ENCODE measurements at regions not wholly inside any gene's neighbourhood (a gene's known extent, or its start where the extent isn't known, plus 50 kb on each side); places are given as distances from the start of the nearest gene placed in this dataset.
"Not testable (repeated sequence)": the region's sequence is repeated elsewhere in the genome, so short reads cannot be mapped to it uniquely, and the experiment has no call there.

- no peak for TF ChIP-seq CTCF (IDR thresholded peaks at IDR 0.05)
- Mint-ChIP-seq H3K9me3 (ENCODE audit: low read depth) (peaks cover 29% of the 10 kb centered on the region), H3K4me3 (ENCODE audit: unreplicated experiment) (no peak overlapping the region), H3K27ac (ENCODE audit: unreplicated experiment) (no peak overlapping the region), H3K36me3 (ENCODE audit: low read depth) (no peaks in the 10 kb centered on the region), H3K4me1 (ENCODE audit: low read depth) (no peaks in the 10 kb centered on the region), H3K27me3 (ENCODE audit: low read depth) (no peaks in the 10 kb centered on the region)
- DNase-seq (ENCODE audit: low spot score): no peak
Measured at GRCh38 chrX:56026815-56027214, 205.3 kb upstream of the KLF8 start.

- Mint-ChIP-seq H3K4me3 (ENCODE audit: unreplicated experiment) (no peak overlapping the region), H3K9me3 (ENCODE audit: low read depth) (peaks cover 29% of the 10 kb centered on the region)
- TF ChIP-seq CTCF (IDR thresholded peaks at IDR 0.05): no peak
Measured at GRCh38 chrX:56029188-56029587, 203.0 kb upstream of the KLF8 start.

GRCh38 chrX:56029691-56030090 is 202.5 kb upstream of the KLF8 start:
- no peak for TF ChIP-seq CTCF (IDR thresholded peaks at IDR 0.05)
- no peaks in the 10 kb centered on the region for H3K27me3 Mint-ChIP-seq (ENCODE audit: low read depth)
- H3K9me3 Mint-ChIP-seq (ENCODE audit: low read depth): peaks cover 28% of the 10 kb centered on the region

More at GRCh38 chrX:56029188-56029587, 203.0 kb upstream of the KLF8 start:
- H3K36me3 Mint-ChIP-seq (ENCODE audit: low read depth): no peaks in the 10 kb centered on the region
- DNase-seq (ENCODE audit: low spot score): no peak
- H3K4me1 Mint-ChIP-seq (ENCODE audit: low read depth): no peaks in the 10 kb centered on the region
- H3K27me3 Mint-ChIP-seq (ENCODE audit: low read depth): no peaks in the 10 kb centered on the region
- H3K27ac Mint-ChIP-seq (ENCODE audit: unreplicated experiment): no peak overlapping the region

GRCh38 chrX:56031409-56031808 is 200.7 kb upstream of the KLF8 start:
- Mint-ChIP-seq H3K27me3 (ENCODE audit: low read depth) (no peaks in the 10 kb centered on the region), H3K4me3 (ENCODE audit: unreplicated experiment) (no peak overlapping the region), H3K9me3 (ENCODE audit: low read depth) (peaks cover 27% of the 10 kb centered on the region), H3K36me3 (ENCODE audit: low read depth) (no peaks in the 10 kb centered on the region), H3K27ac (ENCODE audit: unreplicated experiment) (no peak overlapping the region), H3K4me1 (ENCODE audit: low read depth) (no peaks in the 10 kb centered on the region)
- DNase-seq (ENCODE audit: low spot score): peak; percentile 66
- no peak for TF ChIP-seq CTCF (IDR thresholded peaks at IDR 0.05)

More at GRCh38 chrX:56029691-56030090, 202.5 kb upstream of the KLF8 start:
- DNase-seq (ENCODE audit: low spot score): no peak
- H3K36me3 Mint-ChIP-seq (ENCODE audit: low read depth): no peaks in the 10 kb centered on the region
- H3K27ac Mint-ChIP-seq (ENCODE audit: unreplicated experiment): no peak overlapping the region
- H3K4me3 Mint-ChIP-seq (ENCODE audit: unreplicated experiment): no peak overlapping the region
- H3K4me1 Mint-ChIP-seq (ENCODE audit: low read depth): no peaks in the 10 kb centered on the region

- peaks cover 3% of the 10 kb centered on the region for H3K36me3 Mint-ChIP-seq (ENCODE audit: low read depth)
- no peaks in the 10 kb centered on the region for H3K27me3 Mint-ChIP-seq (ENCODE audit: low read depth)
- no peak overlapping the region for H3K27ac Mint-ChIP-seq (ENCODE audit: unreplicated experiment)
- peaks cover 36% of the 10 kb centered on the region for H3K9me3 Mint-ChIP-seq (ENCODE audit: low read depth)
- DNase-seq (ENCODE audit: low spot score): no peak
- TF ChIP-seq CTCF (IDR thresholded peaks at IDR 0.05): no peak
- H3K4me1 Mint-ChIP-seq (ENCODE audit: low read depth): no peaks in the 10 kb centered on the region
- no peak overlapping the region for H3K4me3 Mint-ChIP-seq (ENCODE audit: unreplicated experiment)
Measured at GRCh38 chrX:56033495-56034180, 198.5 kb upstream of the KLF8 start.

GRCh38 chrX:56052673-56053330 is 179.4 kb upstream of the KLF8 start:
- not testable (repeated sequence) for H3K27ac Mint-ChIP-seq (ENCODE audit: unreplicated experiment); H3K36me3 Mint-ChIP-seq (ENCODE audit: low read depth); H3K27me3 Mint-ChIP-seq (ENCODE audit: low read depth); H3K4me3 Mint-ChIP-seq (ENCODE audit: unreplicated experiment); H3K4me1 Mint-ChIP-seq (ENCODE audit: low read depth)
- peak; percentile 20 for DNase-seq (ENCODE audit: low spot score)
- H3K9me3 Mint-ChIP-seq (ENCODE audit: low read depth): peaks cover 49% of the 10 kb centered on the region

Data from chondrocyte (in vitro differentiated cells).